Colonic mucosa (tissue), 4 donors: ENCODE measurements at regions not wholly inside any gene's neighbourhood (a gene's known extent, or its start where the extent isn't known, plus 50 kb on each side); places are given as distances from the start of the nearest gene placed in this dataset.

Experiments
- DNase-seq: peaks from one replicate; pipeline ENCODE4 v3.0.0-alpha.2; 2020
- H3K27ac ChIP-seq: fragments of 200-600 bp; one replicate; pipeline ENCODE4 v1.8.0; 2021
- H3K27me3 ChIP-seq: fragments of 200-600 bp; one replicate; pipeline ENCODE4 v1.8.0; 2021
- H3K36me3 ChIP-seq: fragments of 200-600 bp; one replicate; pipeline ENCODE4 v1.8.0; 2021
- H3K4me1 ChIP-seq: fragments of 200-600 bp; one replicate; pipeline ENCODE4 v1.8.0; 2021; ENCODE audit warnings: mild to moderate bottlenecking
- H3K4me3 ChIP-seq: fragments of 200-600 bp; one replicate; pipeline ENCODE4 v1.8.0; 2021
- H3K9ac ChIP-seq, 2 donors: one replicate each; pipeline ENCODE4 v1.7.0; 2013; ENCODE audit warnings: control low read depth in 2 of 2, low read depth in 2 of 2, low read length in 2 of 2
- H3K9me3 ChIP-seq: fragments of 200-600 bp; one replicate; pipeline ENCODE4 v1.8.0; 2021
- CTCF ChIP-seq: fragments of 200-600 bp; IDR thresholded peaks from one replicate; pipeline ENCODE4 v1.8.0; 2022; ENCODE audit warnings: antibody characterized with exemption, mild to moderate bottlenecking
- intact Hi-C: fragments of 100-400 bp; cut with DNase I; formaldehyde crosslinking; loops from one replicate; pipeline ENCODE4 v1.14.1; 2022
- donor health status: healthy.
- donor health status: DM: no; HTN: no; CAD: no.
- donor health status: DM: no; HTN: no; CAD: no.

- no peaks in the 10 kb centered on the region for H3K9me3 ChIP-seq
- H3K4me3 ChIP-seq = no peak overlapping the region
- H3K36me3 ChIP-seq = no peaks in the 10 kb centered on the region
- no peaks in the 10 kb centered on the region for H3K27me3 ChIP-seq
- no peaks in the 10 kb centered on the region for H3K4me1 ChIP-seq
- H3K9ac ChIP-seq = no peak overlapping the region
- no peak overlapping the region for H3K27ac ChIP-seq
- DNase-seq = no peak
- intact Hi-C loops = no loop called here
- no peak for TF ChIP-seq CTCF
Measured at GRCh38 chr3:104907507-104907906, 459.2 kb upstream of the ALCAM start.

- H3K4me3 ChIP-seq = no peak overlapping the region
- no peak for TF ChIP-seq CTCF
- DNase-seq = no peak
- no peaks in the 10 kb centered on the region for H3K27me3 ChIP-seq
- H3K36me3 ChIP-seq = no peaks in the 10 kb centered on the region
- H3K9ac ChIP-seq = no peak overlapping the region
- H3K27ac ChIP-seq = no peak overlapping the region
- intact Hi-C loops = no loop called here
- H3K4me1 ChIP-seq = no peaks in the 10 kb centered on the region
- H3K9me3 ChIP-seq = no peaks in the 10 kb centered on the region
Measured at GRCh38 chr3:104908761-104909160, 457.9 kb upstream of the ALCAM start.

GRCh38 chr3:104909198-104909597 is 457.5 kb upstream of the ALCAM start:
- intact Hi-C loops = no loop called here
- H3K4me3 ChIP-seq = no peak overlapping the region
- no peaks in the 10 kb centered on the region for H3K36me3 ChIP-seq
- no peaks in the 10 kb centered on the region for H3K4me1 ChIP-seq
- H3K27ac ChIP-seq = no peak overlapping the region
- no peak for DNase-seq
- no peak overlapping the region for H3K9ac ChIP-seq
- no peaks in the 10 kb centered on the region for H3K27me3 ChIP-seq
- TF ChIP-seq CTCF = no peak
- H3K9me3 ChIP-seq = no peaks in the 10 kb centered on the region

- H3K9ac ChIP-seq = no peak overlapping the region
Measured at GRCh38 chr3:104909721-104910120, 457.0 kb upstream of the ALCAM start.

GRCh38 chr3:104911376-104911775 is 455.3 kb upstream of the ALCAM start:
- H3K27ac ChIP-seq = no peak overlapping the region
- intact Hi-C loops = no loop called here
- H3K9ac ChIP-seq = no peak overlapping the region
- TF ChIP-seq CTCF = no peak
- H3K9me3 ChIP-seq = no peaks in the 10 kb centered on the region
- H3K27me3 ChIP-seq = no peaks in the 10 kb centered on the region
- H3K4me3 ChIP-seq = no peak overlapping the region
- DNase-seq = no peak
- no peaks in the 10 kb centered on the region for H3K36me3 ChIP-seq
- no peaks in the 10 kb centered on the region for H3K4me1 ChIP-seq

More at GRCh38 chr3:104909721-104910120, 457.0 kb upstream of the ALCAM start:
- H3K4me1 ChIP-seq = no peaks in the 10 kb centered on the region
- no peak for TF ChIP-seq CTCF
- H3K9me3 ChIP-seq = no peaks in the 10 kb centered on the region
- no peak for DNase-seq
- intact Hi-C loops = no loop called here
- no peak overlapping the region for H3K27ac ChIP-seq
- no peaks in the 10 kb centered on the region for H3K36me3 ChIP-seq
- no peak overlapping the region for H3K4me3 ChIP-seq
- H3K27me3 ChIP-seq = no peaks in the 10 kb centered on the region

GRCh38 chr3:104916971-104917370 is 449.7 kb upstream of the ALCAM start:
- no peak for DNase-seq
- H3K27me3 ChIP-seq = no peaks in the 10 kb centered on the region
- TF ChIP-seq CTCF = no peak
- no peaks in the 10 kb centered on the region for H3K9me3 ChIP-seq
- no peaks in the 10 kb centered on the region for H3K36me3 ChIP-seq
- no peak overlapping the region for H3K27ac ChIP-seq
- intact Hi-C loops = no loop called here
- no peak overlapping the region for H3K4me3 ChIP-seq
- no peak overlapping the region for H3K9ac ChIP-seq
- H3K4me1 ChIP-seq = no peaks in the 10 kb centered on the region
